ENCODE measurements at regions not wholly inside any gene's neighbourhood (a gene's known extent, or its start where the extent isn't known, plus 50 kb on each side); places are given as distances from the start of the nearest gene placed in this dataset.
"Not testable (repeated sequence)": the region's sequence is repeated elsewhere in the genome, so short reads cannot be mapped to it uniquely, and the experiment has no call there.

DNA sequence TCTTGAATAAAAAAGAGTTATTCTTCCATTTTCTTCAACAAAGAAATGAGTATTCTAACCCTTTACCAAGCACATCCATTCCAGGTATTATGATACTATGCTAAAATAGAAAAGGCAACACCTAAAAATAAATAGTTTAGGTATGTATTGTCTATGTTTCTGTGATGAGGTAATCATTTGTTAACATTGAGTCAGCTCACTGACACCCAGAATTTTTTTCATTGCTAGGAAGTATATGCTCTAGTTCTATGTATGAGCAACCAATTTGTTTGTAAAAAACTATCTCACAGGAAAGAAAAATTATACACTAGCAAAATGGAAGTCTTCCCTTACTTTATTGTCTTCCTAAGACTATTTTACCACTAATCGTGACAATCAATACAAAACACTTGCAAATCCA, 615.6 kb upstream of the GRIN3A start:
- H3K9me3 ChIP-seq: no peaks in the 10 kb centered on the region
- intact Hi-C loops (cut with DNase I): no loop called here
- WGBS, 2 donors: 91 to 95% methylated on average over 1 of the region's 1 CpG
- no peak overlapping the region for H3K4me3 ChIP-seq (replicated peaks in 1 of 3)
- no peaks in the 10 kb centered on the region for H3K36me3 ChIP-seq
- H3K27me3 ChIP-seq: no peaks in the 10 kb centered on the region
- no peaks in the 10 kb centered on the region for H3K4me1 ChIP-seq
- no peak overlapping the region for H3K27ac ChIP-seq
- DNase-seq: no peak
- no peak for TF ChIP-seq POLR2A (IDR thresholded peaks at IDR 0.05)
- TF ChIP-seq, protein P1, sequence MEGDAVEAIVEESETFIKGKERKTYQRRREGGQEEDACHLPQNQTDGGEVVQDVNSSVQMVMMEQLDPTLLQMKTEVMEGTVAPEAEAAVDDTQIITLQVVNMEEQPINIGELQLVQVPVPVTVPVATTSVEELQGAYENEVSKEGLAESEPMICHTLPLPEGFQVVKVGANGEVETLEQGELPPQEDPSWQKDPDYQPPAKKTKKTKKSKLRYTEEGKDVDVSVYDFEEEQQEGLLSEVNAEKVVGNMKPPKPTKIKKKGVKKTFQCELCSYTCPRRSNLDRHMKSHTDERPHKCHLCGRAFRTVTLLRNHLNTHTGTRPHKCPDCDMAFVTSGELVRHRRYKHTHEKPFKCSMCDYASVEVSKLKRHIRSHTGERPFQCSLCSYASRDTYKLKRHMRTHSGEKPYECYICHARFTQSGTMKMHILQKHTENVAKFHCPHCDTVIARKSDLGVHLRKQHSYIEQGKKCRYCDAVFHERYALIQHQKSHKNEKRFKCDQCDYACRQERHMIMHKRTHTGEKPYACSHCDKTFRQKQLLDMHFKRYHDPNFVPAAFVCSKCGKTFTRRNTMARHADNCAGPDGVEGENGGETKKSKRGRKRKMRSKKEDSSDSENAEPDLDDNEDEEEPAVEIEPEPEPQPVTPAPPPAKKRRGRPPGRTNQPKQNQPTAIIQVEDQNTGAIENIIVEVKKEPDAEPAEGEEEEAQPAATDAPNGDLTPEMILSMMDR (IDR thresholded peaks at IDR 0.05): no peak

DNA sequence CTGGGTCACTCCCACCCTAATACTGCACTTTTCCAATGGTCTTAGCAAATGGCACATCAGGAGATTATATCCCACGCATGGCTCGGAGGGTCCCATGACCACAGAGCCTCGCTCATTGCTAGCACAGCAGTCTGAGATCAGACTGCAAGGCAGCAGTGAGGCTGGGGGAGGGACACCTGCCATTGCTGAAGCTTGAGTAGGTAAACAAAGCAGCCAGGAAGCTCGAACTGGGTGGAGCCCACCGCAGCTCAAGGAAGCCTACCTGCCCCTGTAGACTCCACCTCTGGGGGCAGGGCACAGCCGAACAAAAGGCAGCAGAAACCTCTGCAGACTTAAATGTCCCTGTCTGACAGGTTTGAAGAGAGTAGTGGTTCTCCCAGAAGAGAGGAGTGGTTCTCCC, 599.0 kb upstream of the GRIN3A start:
- intact Hi-C loops (cut with DNase I); H3K27me3 ChIP-seq; H3K27ac ChIP-seq; H3K36me3 ChIP-seq; H3K9me3 ChIP-seq; H3K4me1 ChIP-seq; DNase-seq; H3K4me3 ChIP-seq (replicated peaks in 1 of 3): not testable (repeated sequence)
- 78 to 85% methylated on average over 6 of the region's 6 CpGs for WGBS, 2 donors

DNA sequence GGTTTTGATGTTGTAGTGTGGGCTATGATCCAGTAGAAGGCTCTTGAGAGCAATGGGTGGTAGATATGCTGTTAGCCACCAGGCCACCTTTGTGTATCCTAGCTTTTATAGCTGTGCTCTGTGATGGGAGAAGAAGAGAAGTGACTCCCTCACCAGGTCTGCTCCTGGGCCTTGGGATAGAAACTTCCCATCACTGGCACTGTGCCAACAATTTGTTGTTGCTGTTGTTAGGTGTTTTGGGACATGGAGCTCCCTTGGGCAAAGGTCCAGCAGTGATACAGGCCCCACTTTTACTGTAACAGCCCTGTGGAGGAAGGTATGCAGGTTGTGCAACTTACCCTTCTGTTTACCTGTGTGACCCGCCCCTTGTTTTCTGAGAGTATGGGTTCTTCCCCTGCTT, 570.9 kb upstream of the GRIN3A start:
- Histone ChIP-seq H3K27me3 (no peaks in the 10 kb centered on the region), H3K4me1 (no peaks in the 10 kb centered on the region), H3K9me3 (no peaks in the 10 kb centered on the region), H3K4me3 (replicated peaks in 1 of 3) (no peak overlapping the region), H3K36me3 (no peaks in the 10 kb centered on the region), H3K27ac (no peak overlapping the region)
- TF ChIP-seq POLR2A (IDR thresholded peaks at IDR 0.05): no peak
- TF ChIP-seq, protein P1 (IDR thresholded peaks at IDR 0.05): no peak
- DNase-seq: no peak
- 100% methylated on average over 1 of the region's 1 CpG for WGBS, 2 donors
- intact Hi-C loops (cut with DNase I): no loop called here

DNA sequence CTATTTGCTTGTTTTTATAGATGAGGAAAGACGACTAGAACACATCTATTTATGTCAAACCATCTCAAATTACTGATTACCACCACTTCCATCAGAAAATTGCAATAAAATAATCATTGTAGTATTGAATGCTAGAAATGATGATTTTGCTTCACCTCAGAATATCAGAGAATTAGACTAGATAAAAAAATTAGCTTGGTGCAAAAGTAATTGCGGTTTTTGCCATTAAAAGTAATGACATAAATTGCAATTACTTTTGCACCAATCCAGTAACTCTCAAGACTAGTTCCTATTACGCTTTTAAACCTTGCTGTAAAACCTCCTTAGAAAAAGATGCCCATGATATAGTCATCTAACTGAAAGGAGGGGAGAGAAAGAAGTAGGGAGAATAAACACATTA, 556.7 kb upstream of the GRIN3A start:
- H3K9me3 ChIP-seq: no peaks in the 10 kb centered on the region
- DNase-seq: no peak
- no peaks in the 10 kb centered on the region for H3K36me3 ChIP-seq
- intact Hi-C loops (cut with DNase I): no loop called here
- no peaks in the 10 kb centered on the region for H3K4me1 ChIP-seq
- TF ChIP-seq POLR2A (IDR thresholded peaks at IDR 0.05): no peak
- TF ChIP-seq, protein P1 (IDR thresholded peaks at IDR 0.05): no peak
- H3K27ac ChIP-seq: no peak overlapping the region
- no peaks in the 10 kb centered on the region for H3K27me3 ChIP-seq
- no peak overlapping the region for H3K4me3 ChIP-seq (replicated peaks in 1 of 3)
- 71 to 74% methylated on average over 3 of the region's 3 CpGs for WGBS, 2 donors

DNA sequence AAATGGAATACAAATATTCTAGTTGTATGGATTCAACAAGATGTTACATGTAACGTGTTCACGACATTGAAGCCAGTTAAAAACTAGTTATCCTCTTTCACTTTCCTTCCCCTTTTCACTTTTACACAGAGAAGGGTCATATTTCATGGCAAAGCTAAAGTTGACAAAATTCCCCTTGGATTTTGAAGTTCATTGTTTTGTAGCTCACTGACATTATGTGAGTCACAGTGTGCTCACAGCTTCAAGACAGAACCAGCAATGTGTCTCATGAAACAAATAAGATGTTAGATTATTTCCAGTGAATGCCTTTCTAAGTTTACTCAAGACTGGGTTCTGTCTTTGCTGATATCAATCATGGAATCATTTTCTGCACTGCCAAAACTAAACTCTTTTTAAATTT, 535.5 kb upstream of the GRIN3A start:
- no peak for DNase-seq
- 61 to 77% methylated on average over 2 of the region's 2 CpGs for WGBS, 2 donors
- Histone ChIP-seq H3K27ac (no peak overlapping the region), H3K9me3 (no peaks in the 10 kb centered on the region), H3K4me1 (no peaks in the 10 kb centered on the region), H3K4me3 (replicated peaks in 1 of 3) (no peak overlapping the region), H3K36me3 (no peaks in the 10 kb centered on the region), H3K27me3 (no peaks in the 10 kb centered on the region)
- TF ChIP-seq, protein P1 (IDR thresholded peaks at IDR 0.05): no peak
- intact Hi-C loops (cut with DNase I): no loop called here

DNA sequence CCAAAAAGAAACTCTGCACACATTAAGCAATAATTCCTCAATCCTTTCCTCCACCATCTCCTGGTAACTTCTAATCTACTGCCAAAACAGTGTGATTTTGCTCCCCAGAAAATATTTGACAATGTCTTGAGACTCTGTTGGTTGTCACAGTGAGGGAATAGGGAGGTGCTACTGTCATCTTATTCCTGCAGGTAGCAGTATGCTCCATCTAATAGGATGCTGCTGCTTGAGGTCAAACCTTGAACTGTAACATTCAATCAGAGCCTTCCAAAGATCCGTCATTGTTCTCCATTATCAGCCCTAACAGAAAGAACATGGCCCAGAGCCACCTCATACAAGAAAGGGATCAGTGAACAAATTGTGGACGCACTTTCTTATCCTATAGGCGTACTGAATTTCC, 514.7 kb upstream of the GRIN3A start:
- Histone ChIP-seq H3K4me1 (no peaks in the 10 kb centered on the region), H3K9me3 (no peaks in the 10 kb centered on the region), H3K36me3 (no peaks in the 10 kb centered on the region), H3K27me3 (no peaks in the 10 kb centered on the region), H3K27ac (no peak overlapping the region), H3K4me3 (replicated peaks in 1 of 3) (no peak overlapping the region)
- TF ChIP-seq, protein P1 (IDR thresholded peaks at IDR 0.05): no peak
- no peak for TF ChIP-seq POLR2A (IDR thresholded peaks at IDR 0.05)
- WGBS, 2 donors: 86 to 87% methylated on average over 3 of the region's 3 CpGs
- DNase-seq: no peak
- intact Hi-C loops (cut with DNase I): loop anchor here (10.0 kb wide), 1 partner anchor 62 kb away; no protein-coding TSS in a partner anchor

Data from thyroid gland (tissue), 4 donors.